GM21619 (cell line): ENCODE measurements at regions not wholly inside any gene's neighbourhood (a gene's known extent, or its start where the extent isn't known, plus 50 kb on each side); places are given as distances from the start of the nearest gene placed in this dataset.
"Not testable (repeated sequence)": the region's sequence is repeated elsewhere in the genome, so short reads cannot be mapped to it uniquely, and the experiment has no call there.

Source experiments
- ATAC-seq: cut with Tn5 transposase; IDR thresholded peaks from one replicate; pipeline ENCODE4 v1.9.1; 2021; ENCODE audit not compliant: unreplicated experiment

GRCh38 chr7:51973939-51974338, 657.3 kb upstream of the COBL start:
- no peak for ATAC-seq

GRCh38 chr7:51973071-51973470, 656.5 kb upstream of the COBL start:
- no peak for ATAC-seq

- ATAC-seq: no peak
These were observed 654.5 kb upstream of the COBL start for GRCh38 chr7:51970961-51971665.

GRCh38 chr7:51968461-51968860, 651.9 kb upstream of the COBL start:
- ATAC-seq: no peak

- ATAC-seq: no peak
These were observed 648.8 kb upstream of the COBL start for GRCh38 chr7:51965454-51965853.

GRCh38 chr7:51961804-51962203, 645.2 kb upstream of the COBL start:
- ATAC-seq: no peak

- ATAC-seq: no peak
These were observed 634.2 kb upstream of the COBL start for GRCh38 chr7:51950813-51951212.

- no peak for ATAC-seq
These were observed 633.4 kb upstream of the COBL start for GRCh38 chr7:51949726-51950644.

GRCh38 chr7:51930834-51931233, 614.2 kb upstream of the COBL start:
- no peak for ATAC-seq

GRCh38 chr7:51929818-51930217, 613.2 kb upstream of the COBL start:
- ATAC-seq: no peak

- ATAC-seq: no peak
These were observed 611.1 kb upstream of the COBL start for GRCh38 chr7:51927738-51928137.

GRCh38 chr7:51918581-51918980, 602.0 kb upstream of the COBL start:
- no peak for ATAC-seq

- ATAC-seq: no peak
These were observed 584.9 kb upstream of the COBL start for GRCh38 chr7:51901489-51901840.

GRCh38 chr7:51900755-51901488, 584.3 kb upstream of the COBL start:
- ATAC-seq: not testable (repeated sequence)

- ATAC-seq: no peak
These were observed 583.0 kb upstream of the COBL start for GRCh38 chr7:51899611-51900010.

GRCh38 chr7:51882412-51882811, 565.8 kb upstream of the COBL start:
- no peak for ATAC-seq

- no peak for ATAC-seq
These were observed 564.7 kb upstream of the COBL start for GRCh38 chr7:51881309-51881708.

- ATAC-seq: no peak
These were observed 562.3 kb upstream of the COBL start for GRCh38 chr7:51878865-51879264.

GRCh38 chr7:51869452-51869851, 552.8 kb upstream of the COBL start:
- no peak for ATAC-seq

- no peak for ATAC-seq
These were observed 550.5 kb upstream of the COBL start for GRCh38 chr7:51867117-51867516.

- ATAC-seq: no peak
These were observed 543.7 kb upstream of the COBL start for GRCh38 chr7:51860305-51860704.

GRCh38 chr7:51850126-51850525, 533.5 kb upstream of the COBL start:
- ATAC-seq: no peak
